SW480 (cell line): ENCODE measurements at regions not wholly inside any gene's neighbourhood (a gene's known extent, or its start where the extent isn't known, plus 50 kb on each side); places are given as distances from the start of the nearest gene placed in this dataset.

Source experiments
- DNase-seq: peaks from one replicate; pipeline ENCODE4 v3.0.0-alpha.2; 2016; ENCODE audit warnings: low spot score

GRCh38 chr14:96980835-96981234 is 183.7 kb downstream of the VRK1 start:
- no peak for DNase-seq

GRCh38 chr14:96986256-96987085 is 189.3 kb downstream of the VRK1 start:
- DNase-seq, result no peak

- DNase-seq, result no peak
Measured at GRCh38 chr14:96987086-96987474, 189.9 kb downstream of the VRK1 start.

GRCh38 chr14:96987771-96988170 is 190.6 kb downstream of the VRK1 start:
- DNase-seq, result no peak

GRCh38 chr14:96989306-96989705 is 192.1 kb downstream of the VRK1 start:
- no peak for DNase-seq

- DNase-seq, result no peak
Measured at GRCh38 chr14:96991226-96991625, 194.0 kb downstream of the VRK1 start.

GRCh38 chr14:96994999-96995398 is 197.8 kb downstream of the VRK1 start:
- DNase-seq, result no peak

- no peak for DNase-seq
Measured at GRCh38 chr14:96997269-96997668, 200.1 kb downstream of the VRK1 start.

GRCh38 chr14:96997996-96998395 is 200.8 kb downstream of the VRK1 start:
- no peak for DNase-seq

GRCh38 chr14:96999654-97000155 is 202.5 kb downstream of the VRK1 start:
- no peak for DNase-seq

- DNase-seq, result no peak
Measured at GRCh38 chr14:97002454-97002853, 205.3 kb downstream of the VRK1 start.

GRCh38 chr14:97005934-97006333 is 208.8 kb downstream of the VRK1 start:
- DNase-seq, result no peak

GRCh38 chr14:97010491-97011160 is 213.4 kb downstream of the VRK1 start:
- DNase-seq, result no peak

- DNase-seq, result no peak
Measured at GRCh38 chr14:97013878-97014277, 216.7 kb downstream of the VRK1 start.

- DNase-seq, result no peak
Measured at GRCh38 chr14:97021001-97021400, 223.8 kb downstream of the VRK1 start.

GRCh38 chr14:97021571-97022168 is 224.5 kb downstream of the VRK1 start:
- DNase-seq, result peak; percentile 13

- no peak for DNase-seq
Measured at GRCh38 chr14:97022741-97023140, 225.6 kb downstream of the VRK1 start.

GRCh38 chr14:97023871-97024270 is 226.7 kb downstream of the VRK1 start:
- no peak for DNase-seq

GRCh38 chr14:97024300-97024699 is 227.1 kb downstream of the VRK1 start:
- no peak for DNase-seq

- DNase-seq, result no peak
Measured at GRCh38 chr14:97025722-97026121, 228.5 kb downstream of the VRK1 start.

- DNase-seq, result no peak
Measured at GRCh38 chr14:97027256-97027999, 230.2 kb downstream of the VRK1 start.

- DNase-seq, result no peak
Measured at GRCh38 chr14:97028382-97028781, 231.2 kb downstream of the VRK1 start.
